K562 (cell line): ENCODE measurements at regions not wholly inside any gene's neighbourhood (a gene's known extent, or its start where the extent isn't known, plus 50 kb on each side); places are given as distances from the start of the nearest gene placed in this dataset.

ENCODE experiments used
- JUN ChIP-seq, 2 experiments: sonication (generic) in 1 of 2; formaldehyde crosslinking in 1 of 2; IDR thresholded peaks; 2 replicates each; pipeline versions ENCODE4 v1.6.1 to v1.8.0; 2012 to 2022; ENCODE audit warnings: borderline replicate concordance in 2 of 2, mild to moderate bottlenecking in 2 of 2, improper control_type of control experiment in 1 of 2, low read depth in 1 of 2, low read length in 1 of 2, missing genetic modification reagents in 1 of 2
- L3MBTL2 ChIP-seq: fragments of 450-650 bp; IDR thresholded peaks from 2 replicates; pipeline ENCODE4 v1.6.1; 2016; ENCODE audit warnings: mild to moderate bottlenecking, moderate library complexity
- PCBP2 ChIP-seq: fragments of 200-400 bp; formaldehyde crosslinking; IDR thresholded peaks from 2 replicates; pipeline ENCODE4 v1.6.1; 2018; ENCODE audit warnings: low read length, low read depth, mild to moderate bottlenecking, moderate library complexity; ENCODE audit not compliant: poor library complexity, severe bottlenecking
- POLR2A ChIP-seq: fragments of 450-650 bp; conservative IDR thresholded peaks from 2 replicates; pipeline ENCODE4 v1.6.1; 2016
- RUNX1 ChIP-seq: sonication (generic); IDR thresholded peaks from 2 replicates; pipeline ENCODE4 v1.6.1; 2016; ENCODE audit warnings: antibody characterized with exemption, low read depth
- TBL1XR1 ChIP-seq, 2 experiments: IDR thresholded peaks; 2 replicates each; pipeline ENCODE4 v1.6.1; 2012; ENCODE audit warnings: improper control_type of control experiment in 2 of 2, low read length in 2 of 2, mild to moderate bottlenecking in 1 of 2
- ZBTB7A ChIP-seq: IDR thresholded peaks from 2 replicates; pipeline ENCODE4 v1.6.1; 2011; ENCODE audit warnings: low read depth, mild to moderate bottlenecking, low read length, moderate library complexity, borderline replicate concordance; ENCODE audit not compliant: control insufficient read depth
- TF ChIP-seq, protein P1 (sequence below), 3 experiments: IDR thresholded peaks in 2 of 3; conservative IDR thresholded peaks in 1 of 3; 2 replicates each; pipeline ENCODE4 v1.5.1; 2011 to 2012; ENCODE audit warnings: low read length in 3 of 3, mild to moderate bottlenecking in 3 of 3, control low read depth in 2 of 3, improper control_type of control experiment in 1 of 3, inconsistent platforms in 1 of 3, low read depth in 1 of 3, mixed read lengths in 1 of 3, moderate library complexity in 1 of 3; ENCODE audit not compliant: insufficient read depth in 2 of 3

DNA sequence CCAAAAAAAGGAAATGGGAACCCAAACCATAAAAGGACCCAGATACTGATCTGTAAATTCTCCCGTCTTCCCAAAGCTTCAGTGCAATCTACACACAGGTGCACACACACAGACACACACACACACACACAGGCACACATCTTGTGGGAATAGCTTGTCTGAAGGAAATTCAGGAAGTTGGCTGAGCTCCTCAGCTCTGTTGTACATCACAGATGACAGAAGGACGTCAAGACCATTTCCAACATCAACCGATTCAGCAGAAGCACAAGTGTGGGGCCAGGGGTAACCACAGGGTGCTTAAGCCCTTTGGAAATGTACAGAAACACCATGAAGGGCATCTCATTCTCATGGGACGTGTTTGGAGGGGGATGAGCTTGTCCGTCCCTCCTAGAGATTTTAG is 498.1 kb upstream of the PSMD7 start:
- TF ChIP-seq L3MBTL2 (no peak), RUNX1 (no peak), JUN (IDR thresholded peaks at IDR 0.05; ENCODE audit: borderline replicate concordance, low read depth, low read length) (no peak), JUN (CRISPR knock-in tag; IDR thresholded peaks at IDR 0.05; ENCODE audit: borderline replicate concordance) (no peak), ZBTB7A (no peak), TBL1XR1 (IDR thresholded peaks at IDR 0.05; ENCODE audit: low read length in 2 of 2) (no peak), PCBP2 (no peak), POLR2A (no peak)
- TF ChIP-seq, protein P1, sequence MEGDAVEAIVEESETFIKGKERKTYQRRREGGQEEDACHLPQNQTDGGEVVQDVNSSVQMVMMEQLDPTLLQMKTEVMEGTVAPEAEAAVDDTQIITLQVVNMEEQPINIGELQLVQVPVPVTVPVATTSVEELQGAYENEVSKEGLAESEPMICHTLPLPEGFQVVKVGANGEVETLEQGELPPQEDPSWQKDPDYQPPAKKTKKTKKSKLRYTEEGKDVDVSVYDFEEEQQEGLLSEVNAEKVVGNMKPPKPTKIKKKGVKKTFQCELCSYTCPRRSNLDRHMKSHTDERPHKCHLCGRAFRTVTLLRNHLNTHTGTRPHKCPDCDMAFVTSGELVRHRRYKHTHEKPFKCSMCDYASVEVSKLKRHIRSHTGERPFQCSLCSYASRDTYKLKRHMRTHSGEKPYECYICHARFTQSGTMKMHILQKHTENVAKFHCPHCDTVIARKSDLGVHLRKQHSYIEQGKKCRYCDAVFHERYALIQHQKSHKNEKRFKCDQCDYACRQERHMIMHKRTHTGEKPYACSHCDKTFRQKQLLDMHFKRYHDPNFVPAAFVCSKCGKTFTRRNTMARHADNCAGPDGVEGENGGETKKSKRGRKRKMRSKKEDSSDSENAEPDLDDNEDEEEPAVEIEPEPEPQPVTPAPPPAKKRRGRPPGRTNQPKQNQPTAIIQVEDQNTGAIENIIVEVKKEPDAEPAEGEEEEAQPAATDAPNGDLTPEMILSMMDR (IDR thresholded peaks at IDR 0.05 in 2 of 3, conservative IDR thresholded peaks at IDR 0.05 in 1 of 3; ENCODE audit: insufficient read depth in 2 of 3, low read depth in 1 of 3, low read length in 3 of 3) = no peak
